A673 (cell line): ENCODE measurements at regions not wholly inside any gene's neighbourhood (a gene's known extent, or its start where the extent isn't known, plus 50 kb on each side); places are given as distances from the start of the nearest gene placed in this dataset.

Source experiments
- BruUV-seq: library from RNA; stranded (reverse); fragments of 400-500 nt; replicated peaks from 2 replicates; lab custom pipeline; 2021; lab: Mats Ljungman, UMichigan
- CTCF ChIA-PET: fragments of 300-600 bp; sonication (Branson Sonifier 250); formaldehyde crosslinking; loops from one replicate; lab custom pipeline; 2022; ENCODE audit warnings: antibody characterized with exemption; lab: Charles Lee
- POLR2A ChIA-PET: fragments of 300-600 bp; sonication (Branson Sonifier 250); formaldehyde crosslinking; loops from one replicate; lab custom pipeline; 2022; ENCODE audit warnings: antibody characterized with exemption; ENCODE audit not compliant: low non-redundant PET; lab: Charles Lee
- DNase-seq: peaks from one replicate; pipeline ENCODE4 v3.0.0-alpha.2; 2015; ENCODE audit warnings: low spot score
- H3K27ac ChIP-seq: fragments of 200-600 bp; sonication (generic); 2 replicates; pipeline ENCODE4 v1.5.1; 2016; ENCODE audit warnings: mixed run types, low read depth, mild to moderate bottlenecking, mixed read lengths, antibody characterized with exemption, low read length; ENCODE audit not compliant: poor library complexity, severe bottlenecking
- H3K27me3 ChIP-seq: fragments of 200-600 bp; sonication (generic); replicated peaks from 2 replicates; pipeline ENCODE4 v1.6.1; 2017; ENCODE audit warnings: mixed run types, low read depth, mild to moderate bottlenecking, mixed read lengths, antibody characterized with exemption, low read length; ENCODE audit not compliant: insufficient read depth, poor library complexity
- H3K36me3 ChIP-seq: fragments of 200-600 bp; sonication (generic); 2 replicates; pipeline ENCODE4 v1.6.1; 2016; ENCODE audit warnings: mixed run types, mild to moderate bottlenecking, mixed read lengths, antibody characterized with exemption, low read length; ENCODE audit not compliant: insufficient read depth, poor library complexity, severe bottlenecking
- H3K4me1 ChIP-seq: fragments of 200-600 bp; sonication (generic); 2 replicates; pipeline ENCODE4 v1.6.1; 2017; ENCODE audit warnings: mixed run types, mild to moderate bottlenecking, mixed read lengths, antibody characterized with exemption, low read length; ENCODE audit not compliant: insufficient read depth, poor library complexity, severe bottlenecking
- H3K4me3 ChIP-seq: fragments of 200-600 bp; sonication (generic); 2 replicates; pipeline ENCODE4 v1.5.1; 2016; ENCODE audit warnings: low read depth, mixed run types, mild to moderate bottlenecking, mixed read lengths, low read length; ENCODE audit not compliant: poor library complexity, severe bottlenecking
- H3K9me3 ChIP-seq: fragments of 200-600 bp; sonication (generic); 2 replicates; pipeline ENCODE4 v1.6.1; 2016; ENCODE audit warnings: mixed run types, low read depth, mild to moderate bottlenecking, mixed read lengths, antibody characterized with exemption, low read length; ENCODE audit not compliant: poor library complexity, severe bottlenecking
- CTCF ChIP-seq: fragments of 300-800, 200-600 bp; sonication (generic); conservative IDR thresholded peaks from 2 replicates; pipeline ENCODE4 v1.5.1; 2017; ENCODE audit warnings: low read depth, mild to moderate bottlenecking, antibody characterized with exemption, low read length, moderate library complexity, mixed read lengths
- EZH2 ChIP-seq: fragments of 200-600 bp; sonication (generic); IDR thresholded peaks from 2 replicates; pipeline ENCODE4 v1.6.1; 2017; ENCODE audit warnings: borderline replicate concordance, low read depth, mild to moderate bottlenecking, mixed read lengths, antibody characterized with exemption, low read length; ENCODE audit not compliant: poor library complexity, severe bottlenecking
- intact Hi-C: fragments of 100-400 bp; cut with micrococcal nuclease; formaldehyde crosslinking; loops from one replicate; pipeline ENCODE4 v1.10.0; 2022; ENCODE audit not compliant: unreplicated experiment

GRCh38 chr20:6646021-6646636, 121.4 kb upstream of the BMP2 start:
- POLR2A ChIA-PET = no interaction called here
- Histone ChIP-seq H3K4me3 (no peak overlapping the region), H3K4me1 (no peaks in the 10 kb centered on the region), H3K36me3 (no peaks in the 10 kb centered on the region), H3K9me3 (no peaks in the 10 kb centered on the region), H3K27ac (no peak overlapping the region), H3K27me3 (no peaks in the 10 kb centered on the region)
- no peak for DNase-seq
- intact Hi-C loops = no loop called here
- CTCF ChIA-PET = no interaction called here
- TF ChIP-seq CTCF (no peak), EZH2 (no peak)
- BruUV-seq = no TSS peak

GRCh38 chr20:6644813-6645628, 122.5 kb upstream of the BMP2 start:
- no peak for TF ChIP-seq EZH2
- no peak for TF ChIP-seq CTCF
- Histone ChIP-seq H3K36me3 (no peaks in the 10 kb centered on the region), H3K9me3 (no peaks in the 10 kb centered on the region), H3K4me1 (no peaks in the 10 kb centered on the region), H3K27ac (no peak overlapping the region), H3K27me3 (no peaks in the 10 kb centered on the region), H3K4me3 (no peak overlapping the region)
- POLR2A ChIA-PET = no interaction called here
- DNase-seq = no peak
- CTCF ChIA-PET = no interaction called here
- intact Hi-C loops = no loop called here
- no TSS peak for BruUV-seq

GRCh38 chr20:6641012-6641411, 126.5 kb upstream of the BMP2 start:
- no peak overlapping the region for H3K27ac ChIP-seq
- intact Hi-C loops = no loop called here
- POLR2A ChIA-PET = no interaction called here
- no peaks in the 10 kb centered on the region for H3K27me3 ChIP-seq
- H3K4me1 ChIP-seq = no peaks in the 10 kb centered on the region
- no peaks in the 10 kb centered on the region for H3K36me3 ChIP-seq
- DNase-seq = no peak
- CTCF ChIA-PET = no interaction called here
- no TSS peak for BruUV-seq
- TF ChIP-seq EZH2 (no peak), CTCF (no peak)
- H3K9me3 ChIP-seq = no peaks in the 10 kb centered on the region
- H3K4me3 ChIP-seq = no peak overlapping the region
